ENCODE measurements at regions not wholly inside any gene's neighbourhood (a gene's known extent, or its start where the extent isn't known, plus 50 kb on each side); places are given as distances from the start of the nearest gene placed in this dataset.

DNA sequence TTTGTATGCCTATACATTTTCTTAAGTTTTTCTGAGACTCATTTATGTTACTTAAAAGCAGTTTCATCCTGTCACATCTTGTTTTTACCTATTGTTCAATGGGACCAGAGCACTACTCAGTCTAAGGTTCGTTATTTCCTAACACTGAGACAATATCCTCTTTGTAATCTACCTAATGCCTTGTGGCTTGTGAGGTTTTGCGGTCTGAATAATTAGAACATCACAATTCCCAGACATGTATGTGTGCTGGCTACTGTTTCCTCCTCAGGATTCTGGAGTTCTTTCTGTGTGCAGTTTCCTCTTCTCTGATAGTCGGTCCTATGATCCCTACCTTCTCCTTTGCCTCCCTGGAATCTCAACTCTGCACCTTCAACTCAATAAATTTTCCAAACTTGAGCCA lies 620.2 kb downstream of the ANKRD7 start:
- TF ChIP-seq MAZ (IDR thresholded peaks at IDR 0.05; ENCODE audit: borderline replicate concordance, low read depth, low read length), result no peak
- no peak for TF ChIP-seq GATA3 (IDR thresholded peaks at IDR 0.05; ENCODE audit: borderline replicate concordance)
- TF ChIP-seq POLR2A (IDR thresholded peaks at IDR 0.05; ENCODE audit: low read length), result no peak
- TF ChIP-seq, protein P1, sequence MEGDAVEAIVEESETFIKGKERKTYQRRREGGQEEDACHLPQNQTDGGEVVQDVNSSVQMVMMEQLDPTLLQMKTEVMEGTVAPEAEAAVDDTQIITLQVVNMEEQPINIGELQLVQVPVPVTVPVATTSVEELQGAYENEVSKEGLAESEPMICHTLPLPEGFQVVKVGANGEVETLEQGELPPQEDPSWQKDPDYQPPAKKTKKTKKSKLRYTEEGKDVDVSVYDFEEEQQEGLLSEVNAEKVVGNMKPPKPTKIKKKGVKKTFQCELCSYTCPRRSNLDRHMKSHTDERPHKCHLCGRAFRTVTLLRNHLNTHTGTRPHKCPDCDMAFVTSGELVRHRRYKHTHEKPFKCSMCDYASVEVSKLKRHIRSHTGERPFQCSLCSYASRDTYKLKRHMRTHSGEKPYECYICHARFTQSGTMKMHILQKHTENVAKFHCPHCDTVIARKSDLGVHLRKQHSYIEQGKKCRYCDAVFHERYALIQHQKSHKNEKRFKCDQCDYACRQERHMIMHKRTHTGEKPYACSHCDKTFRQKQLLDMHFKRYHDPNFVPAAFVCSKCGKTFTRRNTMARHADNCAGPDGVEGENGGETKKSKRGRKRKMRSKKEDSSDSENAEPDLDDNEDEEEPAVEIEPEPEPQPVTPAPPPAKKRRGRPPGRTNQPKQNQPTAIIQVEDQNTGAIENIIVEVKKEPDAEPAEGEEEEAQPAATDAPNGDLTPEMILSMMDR (IDR thresholded peaks at IDR 0.05), result no peak
- TF ChIP-seq ESRRA (IDR thresholded peaks at IDR 0.05; ENCODE audit: borderline replicate concordance, low read length), result no peak
- no peak for TF ChIP-seq FOXS1 (CRISPR knock-in tag; IDR thresholded peaks at IDR 0.05)
- TF ChIP-seq BHLHE40 (IDR thresholded peaks at IDR 0.05; ENCODE audit: low read depth, low read length), result no peak
- no peak for TF ChIP-seq HDAC2 (IDR thresholded peaks at IDR 0.05)
- TF ChIP-seq NR3C1 (IDR thresholded peaks at IDR 0.05), result no peak
- TF ChIP-seq, protein P2, sequence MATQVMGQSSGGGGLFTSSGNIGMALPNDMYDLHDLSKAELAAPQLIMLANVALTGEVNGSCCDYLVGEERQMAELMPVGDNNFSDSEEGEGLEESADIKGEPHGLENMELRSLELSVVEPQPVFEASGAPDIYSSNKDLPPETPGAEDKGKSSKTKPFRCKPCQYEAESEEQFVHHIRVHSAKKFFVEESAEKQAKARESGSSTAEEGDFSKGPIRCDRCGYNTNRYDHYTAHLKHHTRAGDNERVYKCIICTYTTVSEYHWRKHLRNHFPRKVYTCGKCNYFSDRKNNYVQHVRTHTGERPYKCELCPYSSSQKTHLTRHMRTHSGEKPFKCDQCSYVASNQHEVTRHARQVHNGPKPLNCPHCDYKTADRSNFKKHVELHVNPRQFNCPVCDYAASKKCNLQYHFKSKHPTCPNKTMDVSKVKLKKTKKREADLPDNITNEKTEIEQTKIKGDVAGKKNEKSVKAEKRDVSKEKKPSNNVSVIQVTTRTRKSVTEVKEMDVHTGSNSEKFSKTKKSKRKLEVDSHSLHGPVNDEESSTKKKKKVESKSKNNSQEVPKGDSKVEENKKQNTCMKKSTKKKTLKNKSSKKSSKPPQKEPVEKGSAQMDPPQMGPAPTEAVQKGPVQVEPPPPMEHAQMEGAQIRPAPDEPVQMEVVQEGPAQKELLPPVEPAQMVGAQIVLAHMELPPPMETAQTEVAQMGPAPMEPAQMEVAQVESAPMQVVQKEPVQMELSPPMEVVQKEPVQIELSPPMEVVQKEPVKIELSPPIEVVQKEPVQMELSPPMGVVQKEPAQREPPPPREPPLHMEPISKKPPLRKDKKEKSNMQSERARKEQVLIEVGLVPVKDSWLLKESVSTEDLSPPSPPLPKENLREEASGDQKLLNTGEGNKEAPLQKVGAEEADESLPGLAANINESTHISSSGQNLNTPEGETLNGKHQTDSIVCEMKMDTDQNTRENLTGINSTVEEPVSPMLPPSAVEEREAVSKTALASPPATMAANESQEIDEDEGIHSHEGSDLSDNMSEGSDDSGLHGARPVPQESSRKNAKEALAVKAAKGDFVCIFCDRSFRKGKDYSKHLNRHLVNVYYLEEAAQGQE (IDR thresholded peaks at IDR 0.05), result no peak
- no peak for TF ChIP-seq POLR2AphosphoS2 (conservative IDR thresholded peaks at IDR 0.05; ENCODE audit: low read length)
- TF ChIP-seq, protein P3, sequence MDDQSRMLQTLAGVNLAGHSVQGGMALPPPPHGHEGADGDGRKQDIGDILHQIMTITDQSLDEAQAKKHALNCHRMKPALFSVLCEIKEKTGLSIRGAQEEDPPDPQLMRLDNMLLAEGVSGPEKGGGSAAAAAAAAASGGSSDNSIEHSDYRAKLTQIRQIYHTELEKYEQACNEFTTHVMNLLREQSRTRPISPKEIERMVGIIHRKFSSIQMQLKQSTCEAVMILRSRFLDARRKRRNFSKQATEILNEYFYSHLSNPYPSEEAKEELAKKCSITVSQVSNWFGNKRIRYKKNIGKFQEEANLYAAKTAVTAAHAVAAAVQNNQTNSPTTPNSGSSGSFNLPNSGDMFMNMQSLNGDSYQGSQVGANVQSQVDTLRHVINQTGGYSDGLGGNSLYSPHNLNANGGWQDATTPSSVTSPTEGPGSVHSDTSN (IDR thresholded peaks at IDR 0.05), result no peak
- TF ChIP-seq, protein P4, sequence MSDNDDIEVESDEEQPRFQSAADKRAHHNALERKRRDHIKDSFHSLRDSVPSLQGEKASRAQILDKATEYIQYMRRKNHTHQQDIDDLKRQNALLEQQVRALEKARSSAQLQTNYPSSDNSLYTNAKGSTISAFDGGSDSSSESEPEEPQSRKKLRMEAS (IDR thresholded peaks at IDR 0.05), result no peak
